ENCODE measurements at regions not wholly inside any gene's neighbourhood (a gene's known extent, or its start where the extent isn't known, plus 50 kb on each side); places are given as distances from the start of the nearest gene placed in this dataset.

GRCh38 chr4:63349674-63350025 lies 1059.6 kb downstream of the TECRL start:
- TF ChIP-seq POLR2AphosphoS5 (IDR thresholded peaks at IDR 0.05; ENCODE audit: low read depth, low read length) (no peak), POLR2A (IDR thresholded peaks at IDR 0.05; ENCODE audit: low read depth, low read length) (no peak), TAF1 (IDR thresholded peaks at IDR 0.05; ENCODE audit: borderline replicate concordance, low read depth, low read length) (no peak)
